Activated CD8-positive, alpha-beta memory T cell treated with anti-CD3 and anti-CD28 coated beads, Interleukin-2, amount 50 U/mL, for 1 hour (primary cell): ENCODE measurements at regions not wholly inside any gene's neighbourhood (a gene's known extent, or its start where the extent isn't known, plus 50 kb on each side); places are given as distances from the start of the nearest gene placed in this dataset.

Experiments used
- DNase-seq: peaks from one replicate; pipeline ENCODE4 v3.0.0-alpha.2; 2020; ENCODE audit errors: extremely low read depth

GRCh38 chr2:58669998-58670397, 428.9 kb upstream of the FANCL start:
- no peak for DNase-seq

- DNase-seq: no peak
Observed at GRCh38 chr2:58667137-58667774, 426.1 kb upstream of the FANCL start.

- no peak for DNase-seq
Observed at GRCh38 chr2:58666323-58666970, 425.3 kb upstream of the FANCL start.

DNA sequence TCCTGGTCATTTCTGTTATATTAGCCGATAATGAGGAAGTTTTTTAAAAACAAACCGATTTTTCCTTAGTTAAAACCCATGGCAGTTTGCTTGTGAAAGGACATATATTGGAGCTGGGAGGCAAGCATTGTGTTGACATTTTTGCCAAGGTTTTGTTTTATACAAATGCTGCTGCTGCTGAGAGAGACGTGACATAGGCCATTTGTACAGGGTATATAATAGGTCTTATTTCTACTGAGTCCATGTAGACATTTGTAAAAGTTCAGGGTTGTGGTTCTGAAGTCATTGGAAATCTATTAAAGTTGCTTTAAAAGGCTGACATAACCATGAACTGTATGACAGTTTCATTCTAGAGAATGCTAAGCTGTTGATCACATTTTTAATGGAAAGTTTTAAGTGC, 424.0 kb upstream of the FANCL start:
- DNase-seq: no peak

- DNase-seq: no peak
Observed at GRCh38 chr2:58664523-58665151, 423.5 kb upstream of the FANCL start.

- DNase-seq: no peak
Observed at GRCh38 chr2:58660046-58660445, 418.9 kb upstream of the FANCL start.

DNA sequence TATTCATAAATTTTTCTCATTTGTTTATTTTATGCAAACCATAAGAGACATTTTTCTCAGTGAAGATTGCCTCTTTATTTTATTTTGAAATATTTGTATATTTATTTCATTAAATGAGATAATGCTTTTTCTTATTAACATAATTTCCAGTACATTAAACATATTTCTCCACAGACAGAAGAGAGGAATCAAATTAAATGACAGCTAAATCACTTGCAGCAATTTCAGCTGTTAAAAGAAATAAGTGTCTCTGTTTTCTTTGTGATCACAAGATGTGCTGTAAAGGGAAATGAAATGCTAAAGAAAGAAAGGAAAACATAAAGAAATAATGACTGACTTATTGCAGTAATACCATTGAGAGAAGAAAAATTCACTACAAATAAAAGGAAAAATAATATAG, 414.0 kb upstream of the FANCL start:
- DNase-seq: no peak

- no peak for DNase-seq
Observed at GRCh38 chr2:58651930-58652329, 410.8 kb upstream of the FANCL start.

DNA sequence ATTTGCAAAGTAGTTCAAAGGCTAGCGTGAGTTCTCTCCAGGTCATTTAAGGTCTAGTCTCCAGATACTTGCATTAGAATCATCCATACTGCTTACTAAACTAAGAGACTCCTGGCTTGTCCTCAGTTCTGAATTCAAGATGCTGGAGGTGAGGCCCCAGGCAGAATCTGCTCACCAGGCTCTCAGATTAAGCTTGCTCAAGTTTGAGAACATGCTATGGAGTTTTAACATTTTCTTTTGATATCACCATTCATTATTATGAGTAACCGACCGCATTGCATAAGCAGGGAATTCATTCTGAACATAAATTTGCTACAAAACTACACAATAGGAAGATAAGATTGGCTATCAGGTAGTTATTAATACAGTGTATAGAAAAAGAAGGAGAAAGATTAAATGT, 409.7 kb upstream of the FANCL start:
- DNase-seq: no peak

- DNase-seq: no peak
Observed at GRCh38 chr2:58649756-58650155, 408.6 kb upstream of the FANCL start.

DNA sequence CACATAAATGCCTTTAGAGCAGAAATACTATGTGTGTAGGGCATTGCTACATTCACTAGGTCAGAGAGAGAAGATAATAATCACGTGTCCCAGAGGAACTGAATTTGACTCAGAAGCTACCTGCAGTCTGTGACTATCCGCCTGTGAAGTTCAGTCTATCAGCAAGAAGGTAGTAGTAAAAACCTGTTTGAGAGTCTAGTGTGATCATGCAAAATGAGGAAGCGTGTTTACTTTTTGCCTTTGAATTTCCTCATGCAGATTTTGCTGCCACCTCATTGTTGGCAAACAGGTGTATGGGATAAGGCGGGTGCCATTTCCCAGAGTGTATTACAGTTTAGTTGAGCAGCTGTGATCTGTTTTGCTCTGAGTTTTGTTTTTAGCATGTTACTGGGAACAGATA, 403.9 kb upstream of the FANCL start:
- DNase-seq: no peak

DNA sequence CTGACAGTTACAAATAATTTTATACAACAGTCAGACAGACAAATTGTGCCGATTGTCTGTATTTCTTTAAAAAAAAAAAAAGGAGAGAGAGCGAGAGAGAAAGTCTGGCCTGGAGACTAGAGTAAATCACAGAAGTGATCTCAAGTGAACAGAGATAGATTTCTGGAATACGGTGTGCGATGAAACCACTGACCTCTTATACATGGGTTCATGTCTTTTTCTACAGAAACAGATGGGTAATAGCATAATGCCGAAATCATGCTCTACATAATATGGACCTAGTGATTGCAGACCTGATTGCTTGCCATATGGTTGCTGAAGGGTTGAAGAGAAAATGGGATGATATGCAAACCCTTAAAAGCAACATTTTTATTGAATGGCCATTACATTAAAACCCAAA, 403.3 kb upstream of the FANCL start:
- DNase-seq: no peak

GRCh38 chr2:58641001-58641400, 399.9 kb upstream of the FANCL start:
- DNase-seq: no peak

- DNase-seq: no peak
Observed at GRCh38 chr2:58640042-58640441, 398.9 kb upstream of the FANCL start.

DNA sequence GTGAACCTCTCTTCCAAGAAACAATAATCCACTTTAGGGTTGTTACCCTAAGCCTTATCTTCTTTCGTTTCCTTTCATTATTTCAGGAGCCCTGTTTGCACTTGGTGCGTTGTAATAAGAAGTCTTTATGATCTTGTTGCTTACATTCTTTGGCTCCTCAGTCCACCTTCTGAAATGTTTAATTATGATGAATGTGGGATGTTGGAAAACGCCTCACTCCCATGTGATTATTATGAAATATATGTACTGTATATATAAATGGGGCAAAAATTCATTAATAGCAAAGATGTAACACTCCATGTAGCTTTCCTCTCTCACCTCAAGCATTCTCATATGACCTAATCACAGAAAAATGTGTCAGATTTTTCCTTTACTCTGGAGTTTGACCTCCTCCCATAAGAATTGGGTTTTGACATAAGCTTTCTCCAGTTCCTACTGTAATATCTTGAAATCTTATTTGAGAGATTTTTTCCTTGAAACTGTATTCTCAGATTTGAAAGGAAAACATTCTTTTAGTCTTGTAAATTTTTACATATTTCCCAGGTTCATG, 397.2 kb upstream of the FANCL start:
- DNase-seq: no peak

GRCh38 chr2:58636872-58637271, 395.7 kb upstream of the FANCL start:
- DNase-seq: no peak

GRCh38 chr2:58635801-58636375, 394.8 kb upstream of the FANCL start:
- DNase-seq: no peak

- DNase-seq: no peak
Observed at GRCh38 chr2:58634653-58635370, 393.7 kb upstream of the FANCL start.

GRCh38 chr2:58633613-58634365, 392.7 kb upstream of the FANCL start:
- no peak for DNase-seq

GRCh38 chr2:58631986-58632385, 390.9 kb upstream of the FANCL start:
- DNase-seq: no peak

DNA sequence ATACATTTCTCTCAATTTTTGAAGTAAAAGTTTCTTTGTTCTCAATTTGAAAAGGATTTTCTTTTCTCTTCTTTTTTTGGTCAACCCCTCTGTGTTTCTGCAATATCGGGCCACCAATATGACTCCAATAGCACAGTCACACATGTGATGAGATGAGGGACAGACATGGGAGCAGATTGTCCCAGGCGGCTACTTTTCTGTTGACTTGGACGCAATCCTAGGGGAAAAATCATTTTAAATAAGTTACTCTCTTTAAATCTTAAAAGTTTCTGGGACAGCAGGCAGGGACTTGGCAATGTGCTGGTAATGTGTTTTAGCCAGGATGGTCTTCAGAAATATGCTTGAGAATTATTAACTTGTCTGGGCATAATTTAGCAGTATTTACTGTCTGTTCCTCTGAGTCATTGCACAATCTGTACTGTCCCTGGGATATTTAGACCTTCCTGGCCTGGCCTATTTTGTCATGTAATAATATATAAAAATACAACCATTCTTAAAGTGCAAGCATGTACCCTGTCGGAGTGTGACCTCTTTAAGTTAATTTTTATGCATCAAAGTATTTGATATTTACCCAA, 388.5 kb upstream of the FANCL start:
- no peak for DNase-seq
